ENCODE measurements at regions not wholly inside any gene's neighbourhood (a gene's known extent, or its start where the extent isn't known, plus 50 kb on each side); places are given as distances from the start of the nearest gene placed in this dataset.

DNA sequence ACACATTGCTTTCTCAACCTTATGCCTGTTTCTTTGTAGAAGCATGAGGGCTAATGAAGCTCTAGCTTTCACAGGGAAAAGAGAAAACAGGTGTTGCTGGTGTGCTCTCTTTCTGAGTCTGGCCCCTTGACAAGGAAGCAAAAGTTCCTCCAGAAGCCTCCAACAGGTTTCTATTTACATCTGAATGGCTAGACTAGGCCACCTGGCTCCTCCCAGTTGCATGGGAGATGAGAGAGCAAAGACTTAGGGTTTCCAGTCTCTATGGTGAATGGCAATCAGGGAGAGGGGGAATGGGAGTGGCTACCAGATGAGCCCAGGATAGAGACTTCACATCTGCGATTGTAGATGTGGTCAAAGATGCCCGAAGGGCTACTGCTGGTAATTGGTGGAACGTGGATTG is 138.1 kb upstream of the PLXNC1 start:
- TF ChIP-seq CTCF (IDR thresholded peaks at IDR 0.05; ENCODE audit: low read length) = no peak
- TF ChIP-seq EZH2 (IDR thresholded peaks at IDR 0.05; ENCODE audit: borderline replicate concordance, low read length) = no peak
